HG02970 (cell line): ENCODE measurements at regions not wholly inside any gene's neighbourhood (a gene's known extent, or its start where the extent isn't known, plus 50 kb on each side); places are given as distances from the start of the nearest gene placed in this dataset.

ENCODE experiments used
- ATAC-seq: cut with Tn5 transposase; IDR thresholded peaks from one replicate; pipeline ENCODE4 v1.9.1; 2021; ENCODE audit warnings: mild to moderate bottlenecking, moderate library complexity, moderate number of reproducible peaks; ENCODE audit not compliant: unreplicated experiment, low FRiP score

- ATAC-seq = no peak
Measured at GRCh38 chr20:6942266-6942665, 174.8 kb downstream of the BMP2 start.

- ATAC-seq = no peak
Measured at GRCh38 chr20:6944292-6944691, 176.8 kb downstream of the BMP2 start.

DNA sequence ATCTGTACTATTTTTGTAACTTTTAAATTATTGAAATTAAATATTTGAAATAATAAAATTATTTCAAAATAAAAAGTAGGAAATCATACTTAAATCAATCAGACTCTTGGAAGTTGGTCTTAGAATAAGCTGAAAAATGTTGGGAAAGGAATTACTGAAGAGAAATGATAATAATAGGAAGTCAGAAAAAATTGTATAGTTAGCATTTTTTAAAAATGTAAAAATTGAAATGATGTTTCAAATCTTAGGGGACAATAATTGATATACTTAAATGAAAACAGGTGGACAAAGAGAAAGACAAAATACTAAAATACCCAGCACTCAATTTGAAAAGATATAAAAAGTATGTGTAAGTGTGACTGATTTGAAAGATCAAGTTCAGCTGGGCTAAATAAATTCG, 186.1 kb downstream of the BMP2 start:
- ATAC-seq = no peak

GRCh38 chr20:6954219-6954618, 186.7 kb downstream of the BMP2 start:
- ATAC-seq = no peak

GRCh38 chr20:6956056-6956455, 188.6 kb downstream of the BMP2 start:
- no peak for ATAC-seq

- no peak for ATAC-seq
Measured at GRCh38 chr20:6956574-6956973, 189.1 kb downstream of the BMP2 start.

DNA sequence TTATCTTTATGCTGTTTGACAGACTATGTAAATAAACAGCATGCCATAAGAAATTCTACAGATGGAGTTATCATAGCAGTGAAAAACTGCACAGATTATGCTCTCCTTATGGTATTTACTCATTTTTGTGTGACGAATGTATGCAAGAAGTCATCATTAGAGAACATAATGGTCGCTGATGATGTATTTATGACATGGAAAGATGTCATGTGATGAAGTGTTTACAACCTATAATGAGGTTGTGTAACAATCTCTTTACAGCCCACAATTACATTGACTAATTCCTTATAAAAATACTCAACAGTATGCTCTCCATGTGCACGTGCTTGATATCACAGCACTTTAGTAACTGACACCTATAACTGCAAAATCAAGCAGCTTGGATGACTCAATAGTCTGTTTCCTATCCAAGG, 192.4 kb downstream of the BMP2 start:
- ATAC-seq = no peak

GRCh38 chr20:6966721-6967120, 199.2 kb downstream of the BMP2 start:
- no peak for ATAC-seq

GRCh38 chr20:6974838-6975237, 207.4 kb downstream of the BMP2 start:
- ATAC-seq = no peak

DNA sequence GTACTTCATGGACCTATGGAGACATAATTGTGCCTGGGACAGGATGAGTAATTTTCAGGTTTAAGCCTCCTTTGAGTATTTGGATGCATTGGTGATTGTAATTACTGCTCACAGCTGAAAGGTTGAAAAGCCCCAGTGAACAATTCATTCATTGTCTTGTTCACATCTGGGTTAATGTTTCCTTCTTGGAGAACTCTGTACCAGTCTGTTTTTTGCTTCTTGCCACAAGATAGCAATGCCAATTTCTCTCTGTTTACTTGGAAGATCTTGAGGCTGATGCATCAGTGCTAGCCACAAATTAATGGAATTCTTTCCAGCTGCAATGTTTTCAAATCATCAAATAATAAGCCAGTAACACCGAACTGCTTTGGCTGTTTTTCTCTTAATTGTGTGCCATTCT, 207.8 kb downstream of the BMP2 start:
- ATAC-seq = no peak

GRCh38 chr20:6976106-6976900, 208.8 kb downstream of the BMP2 start:
- no peak for ATAC-seq

DNA sequence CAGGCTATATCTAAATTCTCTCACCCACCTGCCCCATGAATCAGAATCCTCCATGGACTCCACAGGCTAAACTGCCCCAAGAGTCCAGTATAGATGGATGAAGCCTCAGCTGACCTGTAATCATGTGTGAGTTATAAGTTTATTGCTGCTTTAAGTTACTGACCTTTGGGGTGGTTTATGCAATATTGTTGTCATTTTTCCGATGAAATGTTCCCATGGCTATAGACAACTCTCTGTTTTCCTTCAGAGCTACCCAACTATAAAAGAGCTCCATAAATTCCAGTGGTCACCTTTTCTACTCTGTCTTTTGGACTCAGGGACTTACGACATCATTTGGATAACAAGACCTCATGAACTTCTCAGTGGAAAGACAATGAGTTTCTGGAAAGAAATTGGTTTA, 212.1 kb downstream of the BMP2 start:
- no peak for ATAC-seq

GRCh38 chr20:6993011-6993410, 225.5 kb downstream of the BMP2 start:
- no peak for ATAC-seq

- ATAC-seq = no peak
Measured at GRCh38 chr20:6993511-6993910, 226.0 kb downstream of the BMP2 start.

GRCh38 chr20:6994452-6994851, 227.0 kb downstream of the BMP2 start:
- ATAC-seq = no peak

GRCh38 chr20:6998909-6999308, 231.4 kb downstream of the BMP2 start:
- ATAC-seq = no peak

- ATAC-seq = no peak
Measured at GRCh38 chr20:6999381-6999780, 231.9 kb downstream of the BMP2 start.

DNA sequence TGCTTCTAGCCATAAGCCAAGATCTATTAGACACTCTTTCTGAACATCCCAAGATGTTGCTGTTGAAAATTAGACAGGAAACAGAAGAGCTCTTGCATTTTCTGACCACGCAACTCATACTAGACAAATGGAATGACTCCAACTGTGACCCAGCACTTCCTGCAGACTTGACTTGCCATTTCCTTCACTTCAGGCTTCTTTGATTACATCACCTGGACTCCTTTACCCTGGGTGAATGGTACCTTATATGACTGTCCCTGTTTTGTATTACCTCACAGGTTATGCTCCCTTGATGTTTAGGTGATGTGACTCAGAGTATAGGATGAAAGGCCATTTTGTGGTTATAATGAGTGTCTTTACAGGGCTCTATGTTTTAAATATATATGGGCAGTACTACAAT, 236.1 kb downstream of the BMP2 start:
- ATAC-seq = no peak

GRCh38 chr20:7004801-7005200, 237.3 kb downstream of the BMP2 start:
- ATAC-seq = no peak

DNA sequence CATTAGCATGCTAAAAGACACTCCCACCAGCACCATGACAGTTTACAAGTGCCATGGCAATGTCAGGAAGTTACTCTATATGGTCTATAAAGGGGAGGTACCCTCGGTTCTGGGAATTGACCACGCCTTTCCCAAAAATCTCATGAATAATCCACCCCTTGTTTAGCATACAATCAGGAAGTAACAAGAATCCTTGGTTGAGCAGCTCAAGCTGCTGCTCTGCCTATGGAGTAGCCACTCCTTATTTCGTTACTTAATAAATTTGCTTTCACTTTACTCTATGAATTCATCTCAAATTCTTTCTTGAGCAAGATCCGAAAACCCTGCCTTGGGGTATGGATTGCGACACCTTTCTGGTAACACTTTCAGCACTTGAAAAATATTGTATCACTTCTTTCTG, 243.0 kb downstream of the BMP2 start:
- no peak for ATAC-seq

DNA sequence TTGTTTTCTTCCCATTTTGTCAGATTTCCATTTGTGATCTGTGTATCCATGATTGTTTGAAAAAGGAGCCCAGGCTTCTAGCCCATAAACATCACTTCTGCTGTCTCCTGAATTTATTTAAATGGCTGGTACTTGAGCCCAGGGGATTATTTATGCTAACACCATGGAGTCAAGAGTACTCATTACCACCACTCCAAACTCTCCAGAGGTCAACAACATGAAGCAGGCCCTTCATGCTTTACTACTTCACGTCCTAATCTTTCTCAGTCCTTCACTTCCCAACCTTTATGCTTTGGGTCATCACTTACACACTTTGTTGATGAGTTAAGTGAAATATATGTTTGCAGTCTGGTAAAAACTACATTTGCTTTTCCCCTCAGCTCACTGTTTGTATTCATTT, 247.8 kb downstream of the BMP2 start:
- no peak for ATAC-seq

DNA sequence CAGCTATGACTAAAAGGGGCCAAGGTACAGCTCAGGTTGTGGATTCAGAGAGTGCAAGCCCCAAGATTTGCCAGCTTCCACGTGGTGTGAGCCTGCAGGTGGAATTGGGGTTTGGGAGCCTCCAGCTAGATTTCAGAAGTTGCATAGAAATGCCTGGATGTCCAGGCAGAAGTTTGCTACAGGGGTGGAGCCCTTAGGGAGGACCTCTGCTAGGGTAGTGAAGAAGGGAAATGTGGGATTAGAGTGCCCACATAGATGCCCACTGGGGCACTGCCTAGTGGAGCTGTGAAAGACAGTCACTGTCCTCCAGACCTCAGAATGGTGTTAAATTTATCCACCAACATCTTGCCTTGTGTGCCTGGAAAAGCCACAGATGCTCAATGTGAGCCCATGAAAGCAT, 255.1 kb downstream of the BMP2 start:
- no peak for ATAC-seq

DNA sequence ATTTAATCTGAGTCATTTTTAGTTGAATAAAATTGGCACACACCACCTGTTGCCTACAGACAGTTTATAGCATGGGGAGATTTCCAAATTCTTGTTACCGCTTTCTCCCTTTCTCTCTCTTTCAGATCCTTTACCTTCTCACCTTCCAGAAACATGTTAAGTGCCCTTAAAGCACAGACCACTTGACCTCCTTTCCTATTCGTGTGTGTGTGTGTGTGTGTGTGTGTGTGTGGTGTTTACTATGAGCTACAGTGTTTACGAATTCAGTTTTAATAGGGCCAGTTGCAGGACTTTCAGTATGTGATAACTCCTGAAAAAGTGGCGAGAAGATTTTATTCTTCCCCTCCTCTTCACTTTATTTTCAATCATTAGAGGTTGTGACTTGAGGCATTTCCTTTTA, 258.1 kb downstream of the BMP2 start:
- no peak for ATAC-seq
